B cell (primary cell): ENCODE measurements at regions not wholly inside any gene's neighbourhood (a gene's known extent, or its start where the extent isn't known, plus 50 kb on each side); places are given as distances from the start of the nearest gene placed in this dataset.

Source experiments
- ATAC-seq: fragments of 200-7000 bp; cut with Tn5 transposase; one replicate; pipeline ENCODE4 v1.10.0; 2021; ENCODE audit warnings: low read depth, mild to moderate bottlenecking, moderate number of reproducible peaks, moderate library complexity
- CTCF ChIA-PET: fragments of 350-600 bp; sonication (Branson Sonifier 250); formaldehyde crosslinking; loops from one replicate; lab custom pipeline; 2021; ENCODE audit warnings: antibody characterized with exemption, inconsistent platforms; lab: Charles Lee
- POLR2A ChIA-PET: fragments of 350-600 bp; sonication (Branson Sonifier 250); formaldehyde crosslinking; loops from one replicate; lab custom pipeline; 2021; ENCODE audit warnings: antibody characterized with exemption; lab: Charles Lee
- DNase-seq: peaks from one replicate; pipeline ENCODE4 v3.0.0; 2013
- H2AFZ ChIP-seq: 2 replicates; pipeline ENCODE4 v1.6.1; 2012; ENCODE audit warnings: mild to moderate bottlenecking, low read depth, low read length; ENCODE audit not compliant: insufficient read depth, poor library complexity, severe bottlenecking
- H3K27ac ChIP-seq, 2 donors: 1 replicate in 1 of 2; 2 replicates in 1 of 2; pipeline ENCODE4 v1.5.1; 2012 to 2013; ENCODE audit warnings: low read length in 2 of 2, mild to moderate bottlenecking in 2 of 2, moderate library complexity in 1 of 2
- H3K27me3 ChIP-seq, 4 experiments: fragments of 200-600 bp in 1 of 4; sonication (generic) in 1 of 4; replicated peaks in 1 of 4; 1 replicate in 2 of 4; 2 replicates in 2 of 4; pipeline versions ENCODE4 v1.6.1 to v1.7.0; 2013 to 2016; ENCODE audit warnings: low read length in 3 of 4, mild to moderate bottlenecking in 2 of 4, mixed read lengths in 1 of 4, moderate library complexity in 1 of 4; ENCODE audit not compliant: insufficient read depth in 4 of 4, control insufficient read depth in 3 of 4; ENCODE audit errors: control extremely low read depth in 1 of 4
- H3K36me3 ChIP-seq, 2 experiments: replicated peaks in 1 of 2; 1 replicate in 1 of 2; 2 replicates in 1 of 2; pipeline versions ENCODE4 v1.6.1 to v1.7.1; 2013; ENCODE audit warnings: low read length in 1 of 2; ENCODE audit not compliant: insufficient read depth in 2 of 2, control insufficient read depth in 1 of 2; ENCODE audit errors: control extremely low read depth in 1 of 2, extremely low read depth in 1 of 2
- H3K4me1 ChIP-seq, 2 donors: fragments of 200-600 bp in 1 of 2; sonication (generic) in 1 of 2; 1 replicate in 1 of 2; 2 replicates in 1 of 2; pipeline versions ENCODE4 v1.5.1 to v1.6.1; 2013 to 2017; ENCODE audit warnings: low read length in 2 of 2; ENCODE audit not compliant: control insufficient read depth in 2 of 2, insufficient read depth in 2 of 2
- H3K4me2 ChIP-seq: replicated peaks from 2 replicates; pipeline ENCODE3; 2012; ENCODE audit warnings: mild to moderate bottlenecking, low read depth, low read length; ENCODE audit not compliant: poor library complexity, severe bottlenecking
- H3K4me3 ChIP-seq, 5 experiments: fragments of 200-600 bp in 1 of 5; sonication (generic) in 1 of 5; 1 replicate in 3 of 5; 2 replicates in 2 of 5; pipeline versions ENCODE4 v1.5.1 to v1.7.0; 2011 to 2016; ENCODE audit warnings: low read length in 4 of 5, mild to moderate bottlenecking in 4 of 5, low read depth in 2 of 5, control low read depth in 1 of 5, moderate library complexity in 1 of 5; ENCODE audit not compliant: insufficient read depth in 1 of 5; ENCODE audit errors: control extremely low read depth in 1 of 5, extremely low read depth in 1 of 5
- H3K79me2 ChIP-seq: fragments of 200-600 bp; sonication (generic); one replicate; pipeline ENCODE4 v1.6.0; 2016; ENCODE audit warnings: low read length; ENCODE audit not compliant: control insufficient read depth, insufficient read depth
- H3K9ac ChIP-seq: fragments of 200-600 bp; sonication (generic); 2 replicates; pipeline ENCODE4 v1.6.1; 2017; ENCODE audit warnings: mild to moderate bottlenecking, low read length, moderate library complexity
- H3K9me3 ChIP-seq, 3 donors: one replicate each; pipeline versions ENCODE4 v1.6.1 to v1.7.1; 2013; ENCODE audit warnings: low read length in 2 of 3; ENCODE audit not compliant: control insufficient read depth in 2 of 3, insufficient read depth in 1 of 3; ENCODE audit errors: control extremely low read depth in 1 of 3
- H4K20me1 ChIP-seq: 2 replicates; pipeline ENCODE4 v1.6.0; 2012; ENCODE audit warnings: mild to moderate bottlenecking, low read length; ENCODE audit not compliant: insufficient read depth, control insufficient read depth, poor library complexity, severe bottlenecking
- H3K27ac Mint-ChIP-seq: one replicate; pipeline ENCODE4 v1.8.0; 2021; ENCODE audit warnings: mixed read lengths
- H3K27me3 Mint-ChIP-seq: one replicate; pipeline ENCODE4 v1.8.0; 2021; ENCODE audit warnings: mixed read lengths
- H3K4me1 Mint-ChIP-seq: one replicate; pipeline ENCODE4 v1.8.0; 2021; ENCODE audit warnings: mixed read lengths
- H3K4me3 Mint-ChIP-seq: one replicate; pipeline ENCODE4 v1.8.0; 2021; ENCODE audit warnings: mixed read lengths
- H3K9me3 Mint-ChIP-seq: one replicate; pipeline ENCODE4 v1.8.0; 2022; ENCODE audit warnings: mixed read lengths; ENCODE audit not compliant: insufficient read depth
- CTCF ChIP-seq: fragments of 200-600 bp; IDR thresholded peaks from one replicate; pipeline ENCODE4 v1.8.0; 2022; ENCODE audit warnings: antibody characterized with exemption, mild to moderate bottlenecking
- EZH2 ChIP-seq: IDR thresholded peaks from 2 replicates; pipeline ENCODE4 v1.6.1; 2012; ENCODE audit warnings: borderline replicate concordance, low read depth, mild to moderate bottlenecking, moderate library complexity, low read length; ENCODE audit not compliant: insufficient read depth, poor library complexity, severe bottlenecking
- WGBS: methylation state at CpG from one replicate; pipeline ENCODE4 v1.1.5; 2013; ENCODE audit warnings: missing lambda C conversion rate; ENCODE audit not compliant: insufficient coverage; 5-methylcytosine and 5-hydroxymethylcytosine counted together
- intact Hi-C: fragments of 100-400 bp; cut with micrococcal nuclease; formaldehyde crosslinking; loops from one replicate; pipeline ENCODE4 v1.10.0; 2022

GRCh38 chr16:51327001-51327400, 175.9 kb upstream of the SALL1 start:
- Histone ChIP-seq H3K4me3 (no peak overlapping the region), H3K27ac (no peak overlapping the region), H3K9ac (no peak overlapping the region), H3K4me2 (no peak overlapping the region), H3K79me2 (no peaks in the 10 kb centered on the region), H3K4me1 (no peaks in the 10 kb centered on the region), H3K36me3 (no peaks in the 10 kb centered on the region), H3K27me3 (no peaks in the 10 kb centered on the region), H4K20me1 (no peaks in the 10 kb centered on the region), H2AFZ (no peak overlapping the region), H3K9me3 (peaks cover 0 to 2% (median 0%) of the 10 kb centered on the region in 3 donors)
- ChIA-PET CTCF (no interaction called here), POLR2A (no interaction called here)
- intact Hi-C loops: no loop called here
- no peaks in the 10 kb centered on the region for H3K9me3 Mint-ChIP-seq
- no peak overlapping the region for H3K27ac Mint-ChIP-seq
- H3K4me1 Mint-ChIP-seq: no peaks in the 10 kb centered on the region
- no CpG with 5 or more reads among the region's 2 CpGs for WGBS
- H3K27me3 Mint-ChIP-seq: no peaks in the 10 kb centered on the region
- DNase-seq: no peak
- H3K4me3 Mint-ChIP-seq: no peak overlapping the region
- no peak for ATAC-seq
- TF ChIP-seq EZH2 (no peak), CTCF (no peak)

GRCh38 chr16:51326131-51326856, 175.2 kb upstream of the SALL1 start:
- Histone ChIP-seq H3K27ac (no peak overlapping the region), H3K79me2 (no peaks in the 10 kb centered on the region), H3K9ac (no peak overlapping the region), H3K4me1 (no peaks in the 10 kb centered on the region), H2AFZ (no peak overlapping the region), H3K27me3 (no peaks in the 10 kb centered on the region), H3K36me3 (no peaks in the 10 kb centered on the region), H4K20me1 (no peaks in the 10 kb centered on the region), H3K4me3 (no peak overlapping the region), H3K4me2 (no peak overlapping the region), H3K9me3 (peaks cover 0 to 2% (median 0%) of the 10 kb centered on the region in 3 donors)
- Mint-ChIP-seq H3K9me3 (no peaks in the 10 kb centered on the region), H3K27ac (no peak overlapping the region), H3K4me1 (no peaks in the 10 kb centered on the region), H3K4me3 (no peak overlapping the region), H3K27me3 (no peaks in the 10 kb centered on the region)
- 68% methylated on average over 5 of the region's 7 CpGs for WGBS
- TF ChIP-seq EZH2 (no peak), CTCF (no peak)
- intact Hi-C loops: no loop called here
- ChIA-PET CTCF (no interaction called here), POLR2A (no interaction called here)
- DNase-seq (no peak), ATAC-seq (no peak)
